ENCODE measurements at regions not wholly inside any gene's neighbourhood (a gene's known extent, or its start where the extent isn't known, plus 50 kb on each side); places are given as distances from the start of the nearest gene placed in this dataset.

GRCh38 chr20:2234598-2235191, 61.1 kb upstream of the TGM3 start:
- no peak for DNase-seq (ENCODE audit: low read depth)
- TF ChIP-seq, protein P1, sequence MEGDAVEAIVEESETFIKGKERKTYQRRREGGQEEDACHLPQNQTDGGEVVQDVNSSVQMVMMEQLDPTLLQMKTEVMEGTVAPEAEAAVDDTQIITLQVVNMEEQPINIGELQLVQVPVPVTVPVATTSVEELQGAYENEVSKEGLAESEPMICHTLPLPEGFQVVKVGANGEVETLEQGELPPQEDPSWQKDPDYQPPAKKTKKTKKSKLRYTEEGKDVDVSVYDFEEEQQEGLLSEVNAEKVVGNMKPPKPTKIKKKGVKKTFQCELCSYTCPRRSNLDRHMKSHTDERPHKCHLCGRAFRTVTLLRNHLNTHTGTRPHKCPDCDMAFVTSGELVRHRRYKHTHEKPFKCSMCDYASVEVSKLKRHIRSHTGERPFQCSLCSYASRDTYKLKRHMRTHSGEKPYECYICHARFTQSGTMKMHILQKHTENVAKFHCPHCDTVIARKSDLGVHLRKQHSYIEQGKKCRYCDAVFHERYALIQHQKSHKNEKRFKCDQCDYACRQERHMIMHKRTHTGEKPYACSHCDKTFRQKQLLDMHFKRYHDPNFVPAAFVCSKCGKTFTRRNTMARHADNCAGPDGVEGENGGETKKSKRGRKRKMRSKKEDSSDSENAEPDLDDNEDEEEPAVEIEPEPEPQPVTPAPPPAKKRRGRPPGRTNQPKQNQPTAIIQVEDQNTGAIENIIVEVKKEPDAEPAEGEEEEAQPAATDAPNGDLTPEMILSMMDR (IDR thresholded peaks at IDR 0.05; ENCODE audit: low read length, missing control alignments) = no peak
- no peak overlapping the region for H3K4me3 ChIP-seq (replicated peaks; ENCODE audit: low read depth, low read length)

- TF ChIP-seq, protein P1 (IDR thresholded peaks at IDR 0.05; ENCODE audit: low read length, missing control alignments) = no peak
- no peak overlapping the region for H3K4me3 ChIP-seq (replicated peaks; ENCODE audit: low read depth, low read length)
- peak; percentile 62 for DNase-seq (ENCODE audit: low read depth)
These were observed 59.5 kb upstream of the TGM3 start for GRCh38 chr20:2236256-2236655.

GRCh38 chr20:2237059-2237458, 58.7 kb upstream of the TGM3 start:
- H3K4me3 ChIP-seq (replicated peaks; ENCODE audit: low read depth, low read length) = no peak overlapping the region
- peak; percentile 90 for DNase-seq (ENCODE audit: low read depth)
- TF ChIP-seq, protein P1 (IDR thresholded peaks at IDR 0.05; ENCODE audit: low read length, missing control alignments) = peak; percentile 45

GRCh38 chr20:2238601-2239000, 57.2 kb upstream of the TGM3 start:
- H3K4me3 ChIP-seq (replicated peaks; ENCODE audit: low read depth, low read length) = no peak overlapping the region
- DNase-seq (ENCODE audit: low read depth) = no peak
- TF ChIP-seq, protein P1 (IDR thresholded peaks at IDR 0.05; ENCODE audit: low read length, missing control alignments) = no peak

DNA sequence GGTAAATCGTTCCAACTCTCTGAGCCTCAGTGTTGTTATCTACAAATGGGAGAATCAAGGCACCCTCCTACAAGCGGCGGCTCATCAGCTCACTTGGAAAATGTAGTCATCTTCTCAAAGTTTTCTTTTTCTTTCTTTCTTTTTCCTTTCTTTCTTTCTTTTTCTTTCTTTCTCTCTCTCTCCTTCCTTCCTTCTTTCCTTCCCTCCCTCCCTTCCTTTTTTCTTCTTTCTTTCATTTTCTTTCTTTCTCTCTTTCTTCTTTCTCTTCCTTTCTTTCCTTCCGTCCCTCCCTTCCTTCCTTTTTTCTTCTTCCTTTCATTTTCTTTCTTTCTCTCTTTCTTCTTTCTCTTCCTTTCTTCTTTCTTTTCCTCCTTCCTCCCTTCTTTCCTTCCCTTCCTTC, 55.0 kb upstream of the TGM3 start:
- TF ChIP-seq, protein P1 (IDR thresholded peaks at IDR 0.05; ENCODE audit: low read length, missing control alignments) = no peak
- H3K4me3 ChIP-seq (replicated peaks; ENCODE audit: low read depth, low read length) = no peak overlapping the region
- DNase-seq (ENCODE audit: low read depth) = no peak

DNA sequence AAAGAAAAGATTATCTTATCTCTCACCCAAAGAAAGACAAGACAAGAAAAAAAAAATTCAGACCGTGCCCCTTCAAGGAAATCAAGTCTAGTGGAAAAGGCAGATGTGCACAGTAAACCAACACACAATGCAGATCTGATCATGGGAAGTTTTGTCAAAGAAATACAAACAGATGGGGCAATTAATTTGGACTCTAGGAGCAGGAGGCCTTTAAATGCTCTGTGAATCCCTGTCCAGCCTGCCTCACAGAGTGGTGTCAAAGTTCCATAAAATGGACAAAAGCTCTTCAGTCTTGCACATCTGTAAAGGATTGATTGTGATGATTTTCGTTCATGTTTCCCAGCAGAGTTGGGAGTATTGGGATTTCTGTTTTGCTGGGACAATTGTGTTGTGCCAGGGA, 53.1 kb upstream of the TGM3 start:
- no peak for DNase-seq (ENCODE audit: low read depth)
- no peak overlapping the region for H3K4me3 ChIP-seq (replicated peaks; ENCODE audit: low read depth, low read length)
- TF ChIP-seq, protein P1 (IDR thresholded peaks at IDR 0.05; ENCODE audit: low read length, missing control alignments) = no peak

DNA sequence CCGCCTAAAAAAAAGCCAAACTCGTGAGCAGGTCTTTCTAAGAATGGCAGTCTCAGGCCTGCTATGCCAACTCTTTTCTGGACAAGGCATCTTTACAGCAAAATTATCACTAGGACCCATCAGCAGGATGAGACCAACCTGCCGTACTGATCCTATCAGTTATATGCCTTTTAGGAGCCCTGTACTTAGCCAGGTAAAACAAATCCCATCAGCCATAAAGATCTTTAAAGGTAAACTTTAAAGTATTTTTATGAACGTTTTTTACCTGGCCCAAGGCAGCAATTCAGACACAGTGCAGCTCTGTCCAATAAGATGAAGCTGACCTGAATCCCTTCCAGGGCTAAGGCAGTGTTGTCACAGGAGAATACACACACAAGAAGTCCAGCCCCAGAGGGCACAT, 51.3 kb upstream of the TGM3 start:
- DNase-seq (ENCODE audit: low read depth) = no peak
- H3K4me3 ChIP-seq (replicated peaks; ENCODE audit: low read depth, low read length) = no peak overlapping the region
- TF ChIP-seq, protein P1 (IDR thresholded peaks at IDR 0.05; ENCODE audit: low read length, missing control alignments) = no peak

Measured in fibroblast of pulmonary artery (primary cell).